Muscle layer of colon (tissue), 2 donors: ENCODE measurements at regions not wholly inside any gene's neighbourhood (a gene's known extent, or its start where the extent isn't known, plus 50 kb on each side); places are given as distances from the start of the nearest gene placed in this dataset.

Experiments
- H3K27ac ChIP-seq: one replicate; pipeline ENCODE4 v1.7.0; 2013; ENCODE audit warnings: low read depth, mild to moderate bottlenecking, low read length, moderate library complexity
- H3K27me3 ChIP-seq, 2 donors: one replicate each; pipeline ENCODE4 v1.7.0; 2013; ENCODE audit warnings: low read length in 2 of 2, mild to moderate bottlenecking in 2 of 2; ENCODE audit not compliant: insufficient read depth in 2 of 2, control insufficient read depth in 1 of 2
- H3K36me3 ChIP-seq: one replicate; pipeline ENCODE4 v1.7.0; 2013; ENCODE audit warnings: mild to moderate bottlenecking, low read length; ENCODE audit not compliant: insufficient read depth
- H3K4me1 ChIP-seq: one replicate; pipeline ENCODE4 v1.7.0; 2013; ENCODE audit warnings: mild to moderate bottlenecking, low read length; ENCODE audit not compliant: insufficient read depth
- H3K4me3 ChIP-seq, 2 donors: one replicate each; pipeline ENCODE4 v1.7.0; 2013; ENCODE audit warnings: low read length in 2 of 2, low read depth in 1 of 2, mild to moderate bottlenecking in 1 of 2, moderate library complexity in 1 of 2
- H3K9ac ChIP-seq: one replicate; pipeline ENCODE4 v1.7.0; 2013; ENCODE audit warnings: low read length
- H3K9me3 ChIP-seq: one replicate; pipeline ENCODE4 v1.7.0; 2013; ENCODE audit warnings: mild to moderate bottlenecking, low read length
- donor health status: abdominal sarcoma.
- donor health status: Adenocarcinoma of cecum.

- no peaks in the 10 kb centered on the region for H3K36me3 ChIP-seq
- H3K4me1 ChIP-seq = no peaks in the 10 kb centered on the region
- H3K4me3 ChIP-seq = no peak overlapping the region
- H3K9me3 ChIP-seq = no peaks in the 10 kb centered on the region
- no peaks in the 10 kb centered on the region for H3K27me3 ChIP-seq
- H3K27ac ChIP-seq = no peak overlapping the region
- H3K9ac ChIP-seq = no peak overlapping the region
These were observed 413.4 kb downstream of the ZNF536 start for GRCh38 chr19:30785458-30786137.

GRCh38 chr19:30784850-30785457, 412.8 kb downstream of the ZNF536 start:
- H3K9me3 ChIP-seq = no peaks in the 10 kb centered on the region
- H3K36me3 ChIP-seq = no peaks in the 10 kb centered on the region
- no peaks in the 10 kb centered on the region for H3K27me3 ChIP-seq
- no peak overlapping the region for H3K9ac ChIP-seq
- no peak overlapping the region for H3K27ac ChIP-seq
- no peaks in the 10 kb centered on the region for H3K4me1 ChIP-seq
- H3K4me3 ChIP-seq = no peak overlapping the region

GRCh38 chr19:30783936-30784335, 411.8 kb downstream of the ZNF536 start:
- no peak overlapping the region for H3K9ac ChIP-seq
- H3K27me3 ChIP-seq = no peaks in the 10 kb centered on the region
- H3K4me1 ChIP-seq = no peaks in the 10 kb centered on the region
- no peaks in the 10 kb centered on the region for H3K36me3 ChIP-seq
- no peak overlapping the region for H3K4me3 ChIP-seq
- H3K9me3 ChIP-seq = no peaks in the 10 kb centered on the region
- H3K27ac ChIP-seq = no peak overlapping the region

- Histone ChIP-seq H3K4me1 (no peaks in the 10 kb centered on the region), H3K9me3 (no peaks in the 10 kb centered on the region), H3K27ac (no peak overlapping the region), H3K4me3 (no peak overlapping the region), H3K9ac (no peak overlapping the region), H3K36me3 (no peaks in the 10 kb centered on the region), H3K27me3 (no peaks in the 10 kb centered on the region)
These were observed 411.0 kb downstream of the ZNF536 start for GRCh38 chr19:30783212-30783611.

GRCh38 chr19:30781519-30781918, 409.3 kb downstream of the ZNF536 start:
- no peaks in the 10 kb centered on the region for H3K4me1 ChIP-seq
- H3K27ac ChIP-seq = no peak overlapping the region
- H3K36me3 ChIP-seq = no peaks in the 10 kb centered on the region
- H3K27me3 ChIP-seq = no peaks in the 10 kb centered on the region
- no peak overlapping the region for H3K4me3 ChIP-seq
- H3K9ac ChIP-seq = no peak overlapping the region
- no peaks in the 10 kb centered on the region for H3K9me3 ChIP-seq

GRCh38 chr19:30781047-30781446, 408.9 kb downstream of the ZNF536 start:
- Histone ChIP-seq H3K36me3 (no peaks in the 10 kb centered on the region), H3K9me3 (no peaks in the 10 kb centered on the region), H3K27me3 (no peaks in the 10 kb centered on the region), H3K27ac (no peak overlapping the region), H3K4me3 (no peak overlapping the region), H3K9ac (no peak overlapping the region), H3K4me1 (no peaks in the 10 kb centered on the region)

- Histone ChIP-seq H3K9me3 (no peaks in the 10 kb centered on the region), H3K9ac (no peak overlapping the region), H3K4me3 (no peak overlapping the region), H3K4me1 (no peaks in the 10 kb centered on the region), H3K36me3 (no peaks in the 10 kb centered on the region), H3K27ac (no peak overlapping the region), H3K27me3 (no peaks in the 10 kb centered on the region)
These were observed 408.3 kb downstream of the ZNF536 start for GRCh38 chr19:30780456-30780855.

GRCh38 chr19:30780032-30780431, 407.8 kb downstream of the ZNF536 start:
- Histone ChIP-seq H3K9ac (no peak overlapping the region), H3K27ac (no peak overlapping the region), H3K4me1 (no peaks in the 10 kb centered on the region), H3K4me3 (no peak overlapping the region), H3K36me3 (no peaks in the 10 kb centered on the region), H3K27me3 (no peaks in the 10 kb centered on the region), H3K9me3 (no peaks in the 10 kb centered on the region)

- Histone ChIP-seq H3K36me3 (no peaks in the 10 kb centered on the region), H3K27ac (no peak overlapping the region), H3K9me3 (no peaks in the 10 kb centered on the region), H3K4me3 (no peak overlapping the region), H3K9ac (no peak overlapping the region), H3K27me3 (no peaks in the 10 kb centered on the region), H3K4me1 (no peaks in the 10 kb centered on the region)
These were observed 407.0 kb downstream of the ZNF536 start for GRCh38 chr19:30778961-30779715.

- no peak overlapping the region for H3K9ac ChIP-seq
- no peaks in the 10 kb centered on the region for H3K9me3 ChIP-seq
- H3K4me3 ChIP-seq = no peak overlapping the region
- no peaks in the 10 kb centered on the region for H3K4me1 ChIP-seq
- no peaks in the 10 kb centered on the region for H3K36me3 ChIP-seq
- H3K27ac ChIP-seq = no peak overlapping the region
- no peaks in the 10 kb centered on the region for H3K27me3 ChIP-seq
These were observed 405.9 kb downstream of the ZNF536 start for GRCh38 chr19:30778061-30778460.

- no peak overlapping the region for H3K9ac ChIP-seq
- no peaks in the 10 kb centered on the region for H3K36me3 ChIP-seq
- H3K27me3 ChIP-seq = no peaks in the 10 kb centered on the region
- no peaks in the 10 kb centered on the region for H3K4me1 ChIP-seq
- no peak overlapping the region for H3K4me3 ChIP-seq
- no peaks in the 10 kb centered on the region for H3K9me3 ChIP-seq
- H3K27ac ChIP-seq = no peak overlapping the region
These were observed 403.8 kb downstream of the ZNF536 start for GRCh38 chr19:30775956-30776355.
